ENCODE measurements at regions not wholly inside any gene's neighbourhood (a gene's known extent, or its start where the extent isn't known, plus 50 kb on each side); places are given as distances from the start of the nearest gene placed in this dataset.

DNA sequence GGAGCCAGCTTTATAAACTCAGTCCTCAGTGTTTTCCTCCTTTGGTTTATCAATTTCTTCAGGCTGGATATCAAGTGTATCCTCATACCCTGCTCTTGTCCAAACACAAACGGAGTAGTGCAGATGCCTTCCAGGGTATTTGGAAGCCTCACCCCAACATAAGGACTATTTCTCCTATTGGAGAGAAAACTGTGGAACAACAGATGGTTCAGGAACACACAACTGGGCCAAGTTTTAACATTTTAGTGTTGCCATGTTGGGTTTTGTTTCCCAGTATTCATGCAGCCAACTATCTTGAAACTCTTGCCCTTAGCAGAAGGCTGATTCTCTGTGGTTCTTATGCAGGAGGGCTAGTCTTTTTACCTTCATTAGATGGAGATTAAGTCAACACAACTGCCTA is 398.1 kb downstream of the GABRB3 start:
- DNase-seq (ENCODE audit: low read depth): no peak

DNA sequence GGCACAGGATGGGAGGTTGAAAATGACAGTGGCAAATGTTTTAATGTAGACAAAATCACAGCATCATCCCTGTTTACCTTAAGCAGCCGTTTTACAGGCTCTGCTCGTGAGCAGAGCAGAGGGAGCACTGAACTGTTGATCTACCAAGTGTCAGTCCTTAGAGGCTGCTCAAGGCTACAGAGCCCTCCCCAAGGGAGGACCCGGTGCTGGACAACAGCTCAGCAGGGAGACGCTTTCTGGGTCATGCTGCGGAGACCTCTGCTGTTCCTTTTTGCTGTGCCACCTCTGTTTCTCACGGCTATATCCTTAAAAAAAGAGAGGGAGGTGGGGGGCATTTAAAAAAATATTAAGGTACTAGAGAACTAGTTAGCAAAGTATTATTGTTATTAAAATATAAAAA is 400.2 kb downstream of the GABRB3 start:
- no peak for DNase-seq (ENCODE audit: low read depth)

DNA sequence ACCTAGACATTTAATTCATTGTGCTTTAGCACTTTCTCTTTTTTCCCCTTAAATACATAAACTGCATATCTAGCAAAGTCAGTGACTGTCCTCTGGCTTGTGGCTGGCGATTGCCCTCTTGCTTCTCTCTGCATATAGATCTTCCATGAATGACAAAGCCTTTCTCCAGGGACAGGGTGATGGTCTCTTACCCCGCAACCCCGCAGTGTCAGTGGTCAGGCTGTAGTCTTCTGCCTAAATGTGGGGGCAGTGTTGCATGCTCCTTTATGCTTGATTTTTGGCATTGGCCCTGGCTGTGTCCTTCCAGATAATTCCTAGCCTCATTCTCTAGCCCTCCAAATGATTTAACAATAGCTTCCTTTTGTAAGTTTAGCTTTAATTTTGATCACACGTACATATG is 407.8 kb downstream of the GABRB3 start:
- no peak for DNase-seq (ENCODE audit: low read depth)

DNA sequence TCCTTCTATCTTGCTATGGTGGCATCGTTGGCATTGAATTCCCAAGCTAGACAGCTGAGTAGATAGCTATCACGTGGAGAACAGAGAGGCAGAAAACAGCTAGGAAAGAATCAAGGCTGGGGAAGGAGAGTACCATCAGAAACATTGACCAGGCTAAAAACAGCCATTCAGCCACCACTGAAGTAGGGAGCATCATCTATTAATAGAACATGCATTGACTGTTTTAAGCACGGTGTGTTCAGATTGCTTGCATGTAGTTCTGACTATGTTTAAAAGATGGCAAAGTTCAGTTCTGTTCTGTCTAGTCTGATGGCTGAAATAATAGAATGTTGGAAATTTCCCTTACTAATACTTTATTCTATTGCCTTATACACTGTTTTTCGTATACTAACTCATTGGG is 413.0 kb downstream of the GABRB3 start:
- no peak for DNase-seq (ENCODE audit: low read depth)

DNA sequence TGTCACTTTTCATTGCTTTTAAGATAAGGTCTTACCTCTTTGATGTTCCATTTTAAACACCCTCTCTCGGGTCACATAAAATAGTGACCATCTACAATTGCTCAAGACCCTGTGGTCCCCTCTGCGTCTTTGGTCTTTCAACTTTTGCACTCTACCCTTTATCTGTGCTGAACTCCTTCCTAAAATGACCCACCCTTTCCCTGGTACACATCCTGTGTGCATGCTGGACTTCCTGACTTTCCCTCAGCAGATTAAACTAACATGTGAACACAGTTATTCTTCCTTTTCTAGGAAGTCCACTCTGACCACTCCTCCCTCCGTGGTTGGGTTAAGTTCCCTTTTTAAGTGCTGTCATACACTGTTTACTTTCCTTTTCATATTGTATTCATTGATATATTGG is 414.2 kb downstream of the GABRB3 start:
- DNase-seq (ENCODE audit: low read depth): no peak

DNA sequence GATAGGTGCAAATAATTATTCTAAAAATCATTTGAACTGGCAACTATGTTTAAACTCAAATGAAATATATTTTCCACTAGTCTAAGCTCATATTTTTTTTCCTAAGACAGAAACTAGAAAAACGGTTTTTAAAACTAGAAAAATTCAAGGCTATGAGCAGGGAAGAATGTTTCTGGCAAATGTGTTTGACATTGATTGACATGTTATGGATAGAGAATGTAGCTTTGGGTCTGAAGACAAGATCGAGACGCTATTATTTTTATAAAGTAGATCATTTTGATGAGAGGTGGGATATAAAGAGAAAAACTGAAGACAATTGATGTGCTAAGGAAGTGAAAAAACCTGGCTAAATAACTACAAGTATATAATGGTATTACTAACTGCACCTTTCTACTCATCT is 415.2 kb downstream of the GABRB3 start:
- DNase-seq (ENCODE audit: low read depth): no peak

DNA sequence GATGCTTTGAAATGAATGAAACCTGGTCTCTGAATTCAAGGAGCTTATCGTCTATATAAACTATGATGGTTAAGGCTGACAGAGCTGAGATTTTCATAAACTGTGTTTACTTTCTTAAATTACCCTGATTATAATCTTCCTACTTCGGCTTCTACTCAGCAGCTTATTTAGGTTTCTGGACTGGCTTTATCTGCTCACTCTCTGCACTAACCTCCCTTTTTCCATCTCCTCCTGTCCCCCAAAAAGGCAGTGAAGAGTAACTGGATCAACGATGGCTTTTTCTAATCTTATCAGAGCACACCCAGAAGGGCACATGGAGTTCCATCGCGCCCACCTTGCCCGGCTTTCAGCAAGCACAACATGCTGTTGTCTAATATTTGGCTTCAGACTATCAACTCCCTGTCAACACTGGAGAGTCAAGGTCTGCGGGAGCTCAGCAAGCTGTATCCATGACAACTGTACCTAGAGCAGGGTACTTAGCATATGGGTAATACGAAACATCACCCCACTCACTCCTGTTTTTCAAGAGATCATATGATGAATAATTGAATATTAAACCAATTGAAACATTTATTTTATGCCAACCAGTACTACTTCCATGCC is 417.3 kb downstream of the GABRB3 start:
- no peak for DNase-seq (ENCODE audit: low read depth)

DNA sequence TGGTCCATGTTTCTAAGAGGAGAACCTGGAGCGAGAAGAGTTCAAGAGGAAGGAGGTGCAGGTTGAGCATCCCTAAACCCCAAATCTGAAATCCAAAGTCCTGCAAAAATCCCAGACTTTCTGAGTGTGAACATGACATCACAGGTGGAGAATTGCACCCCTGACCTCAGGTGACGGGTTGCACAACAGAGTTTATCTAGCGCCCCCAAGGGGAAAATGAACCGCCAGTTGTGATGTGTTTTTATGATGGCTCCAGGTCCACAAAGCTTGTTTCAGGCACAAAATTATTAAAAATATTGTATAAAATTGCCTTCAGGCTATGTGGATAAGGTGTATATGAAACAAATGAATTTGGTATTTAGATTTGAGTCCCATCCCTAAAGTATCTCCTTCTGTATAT is 420.0 kb downstream of the GABRB3 start:
- no peak for DNase-seq (ENCODE audit: low read depth)

DNA sequence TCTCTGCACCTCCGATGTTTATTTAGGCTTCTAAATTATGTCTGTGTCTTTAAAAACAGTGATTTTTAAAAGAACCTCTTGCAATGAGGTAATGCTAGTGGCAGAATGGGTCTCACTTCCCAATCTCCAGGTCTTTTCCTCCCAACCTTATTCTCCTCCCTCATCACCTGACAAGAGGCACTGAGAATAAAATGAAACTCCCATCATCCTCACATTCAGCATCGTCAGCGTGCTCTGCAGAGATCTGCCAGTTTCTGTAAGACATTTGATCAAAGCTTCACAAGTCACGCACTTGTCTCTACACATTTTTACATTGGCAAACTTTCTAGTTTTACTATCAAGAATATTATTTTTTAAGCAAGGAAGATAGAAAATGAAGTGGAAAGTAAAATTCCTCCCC is 420.5 kb downstream of the GABRB3 start:
- DNase-seq (ENCODE audit: low read depth): no peak

DNA sequence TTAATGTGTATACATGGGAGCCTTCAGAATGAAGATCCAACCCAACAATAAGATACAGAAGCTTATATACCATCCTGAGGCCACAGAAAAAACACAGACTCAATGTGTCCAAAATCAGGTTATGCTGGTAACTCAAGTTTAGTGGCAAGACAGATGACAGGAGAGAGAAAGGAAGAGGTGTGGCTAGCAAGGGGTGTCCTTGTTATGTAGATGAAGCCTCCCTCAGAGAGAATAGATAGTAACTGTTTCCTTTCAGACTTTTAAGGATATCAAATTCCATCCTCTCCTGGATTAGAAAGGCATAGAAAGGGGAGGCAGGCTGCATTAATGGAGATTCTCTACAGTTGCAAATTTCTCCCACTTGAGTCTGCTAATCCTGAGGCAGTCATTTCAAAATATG is 447.4 kb downstream of the GABRB3 start:
- DNase-seq (ENCODE audit: low read depth): no peak

DNA sequence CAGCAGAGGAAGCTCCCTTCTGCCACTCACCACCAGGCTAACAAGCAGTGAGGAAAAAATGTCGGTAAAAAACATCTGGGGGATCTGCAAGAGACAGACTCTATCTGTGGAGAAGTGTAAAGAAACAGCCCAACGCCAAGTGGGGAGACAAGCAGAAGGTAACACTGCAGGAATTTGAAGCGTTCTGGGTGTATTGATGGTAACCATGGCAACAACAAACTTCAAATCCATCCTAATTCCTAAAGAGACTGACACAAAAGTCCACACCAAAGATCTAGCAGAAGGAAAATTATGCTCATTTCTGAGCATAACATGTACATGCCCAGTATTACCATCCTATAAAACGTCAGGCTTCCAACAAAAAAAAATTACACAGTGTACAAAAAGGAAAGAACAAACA is 449.3 kb downstream of the GABRB3 start:
- no peak for DNase-seq (ENCODE audit: low read depth)

DNA sequence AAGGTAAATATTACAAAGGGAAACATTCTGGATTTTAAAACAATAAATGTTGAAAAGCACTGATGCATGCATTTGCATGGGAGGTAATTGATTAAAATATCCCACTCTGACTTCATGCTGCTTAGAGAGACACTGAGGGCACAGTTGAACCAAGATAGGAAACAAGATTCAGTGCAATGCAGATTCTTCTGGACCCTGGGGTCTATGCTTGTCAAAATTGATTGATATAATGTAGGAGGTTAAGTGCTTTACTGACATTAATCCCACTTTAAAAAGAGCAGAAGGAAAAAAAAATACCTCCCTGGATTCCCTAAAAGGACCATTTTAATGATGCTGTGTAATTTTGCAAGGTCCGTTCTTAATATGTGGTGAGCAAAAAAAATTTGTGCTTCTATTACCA is 454.2 kb downstream of the GABRB3 start:
- no peak for DNase-seq (ENCODE audit: low read depth)

DNA sequence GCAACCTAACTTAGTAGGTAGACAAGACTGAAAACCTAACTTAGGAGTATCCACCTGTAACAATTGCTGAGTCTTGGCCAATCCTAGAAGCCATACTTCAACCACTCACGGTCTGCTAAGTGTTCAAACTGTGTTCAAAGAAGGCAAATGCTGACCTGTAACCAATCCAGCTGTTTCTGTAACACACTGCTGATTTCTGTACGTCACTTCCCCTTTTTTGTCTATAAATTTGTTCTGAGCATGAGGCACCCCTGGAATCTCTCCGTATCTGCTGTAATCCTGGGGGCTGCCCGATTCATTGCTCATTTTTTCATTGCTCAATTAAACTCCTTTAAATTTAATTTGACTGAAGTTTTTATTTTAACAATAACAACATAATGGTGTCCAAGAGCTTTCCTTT is 451.4 kb upstream of the ATP10A start:
- DNase-seq (ENCODE audit: low read depth): no peak

DNA sequence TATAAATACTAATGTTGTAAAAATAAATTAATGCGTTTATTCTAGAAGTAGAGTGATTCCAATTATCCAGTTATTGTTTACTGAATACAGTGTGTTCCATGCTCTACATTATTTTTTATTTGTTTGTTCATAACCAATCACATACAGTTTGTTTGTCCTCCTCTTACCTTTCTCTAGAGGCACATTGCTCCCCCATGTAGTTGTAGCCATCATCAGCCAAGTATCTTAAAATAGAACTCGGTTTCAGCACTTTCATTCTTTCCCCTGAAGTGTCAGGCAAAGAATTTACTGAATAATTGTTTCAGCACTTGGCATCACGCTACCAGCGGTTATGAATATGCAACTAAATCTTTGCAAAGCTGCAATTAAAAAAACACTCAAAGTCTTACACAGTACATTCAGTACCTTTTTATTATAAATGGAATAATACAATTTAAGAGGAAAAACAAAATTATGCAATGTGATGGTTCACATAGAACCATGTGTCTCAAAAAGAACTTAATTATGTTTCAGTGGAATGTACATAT is 448.6 kb upstream of the ATP10A start:
- no peak for DNase-seq (ENCODE audit: low read depth)

DNA sequence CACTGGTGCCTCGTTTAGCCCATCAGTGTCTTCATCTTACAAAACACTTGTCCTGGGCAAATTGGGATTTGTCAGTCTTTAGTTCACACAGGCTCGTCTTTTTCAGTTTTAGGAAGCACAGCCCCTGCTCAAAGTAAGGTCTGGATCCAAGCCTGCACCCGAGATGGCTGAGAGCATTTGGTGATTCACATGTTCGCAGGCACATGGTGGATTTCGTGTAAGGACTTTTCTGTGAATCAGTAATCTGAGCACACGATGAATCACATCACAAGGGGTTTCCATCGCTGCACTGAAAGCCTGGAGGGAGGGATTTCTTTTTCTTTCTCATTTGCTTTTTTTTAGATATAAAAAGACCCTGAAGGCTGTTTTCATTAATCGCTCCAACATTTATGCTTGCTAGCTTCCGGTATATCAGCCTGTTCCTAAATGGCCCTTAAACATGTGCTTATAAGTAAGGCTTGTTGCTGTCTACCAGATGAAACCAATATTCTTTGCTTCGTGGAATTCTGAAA is 435.6 kb upstream of the ATP10A start:
- DNase-seq (ENCODE audit: low read depth): no peak

DNA sequence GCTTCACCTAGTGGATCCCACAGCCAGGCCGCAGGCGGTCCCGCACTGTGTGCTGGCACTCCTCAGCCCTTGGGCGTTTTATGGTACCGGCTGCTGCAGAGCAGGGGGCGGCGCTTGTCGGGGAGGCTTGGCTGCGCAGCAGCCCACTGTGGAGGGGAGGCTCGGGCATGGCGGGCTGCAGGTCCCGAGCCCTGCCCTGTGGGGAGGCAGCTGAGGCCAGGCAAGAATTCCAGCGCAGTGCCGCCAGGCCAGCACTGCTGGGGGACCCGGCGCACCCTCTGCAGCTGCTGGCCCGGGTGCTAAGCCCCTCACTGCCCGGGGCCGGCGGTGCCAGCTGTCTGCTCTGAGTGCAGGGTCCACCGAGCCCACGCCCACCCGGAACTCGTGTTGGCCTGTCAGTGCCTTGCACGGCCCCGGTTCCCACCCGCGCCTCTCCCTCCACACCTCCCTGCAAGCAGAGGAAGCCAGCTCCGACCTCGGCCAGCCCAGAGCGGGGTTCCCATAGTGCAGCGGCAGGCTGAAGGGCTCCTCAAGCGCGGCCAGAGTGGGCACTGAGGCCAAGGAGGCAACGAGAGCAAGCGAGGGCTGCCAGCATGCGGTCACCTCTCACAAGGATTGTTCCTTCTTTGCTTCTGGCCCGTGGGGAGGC is 435.0 kb upstream of the ATP10A start:
- DNase-seq (ENCODE audit: low read depth): no peak

DNA sequence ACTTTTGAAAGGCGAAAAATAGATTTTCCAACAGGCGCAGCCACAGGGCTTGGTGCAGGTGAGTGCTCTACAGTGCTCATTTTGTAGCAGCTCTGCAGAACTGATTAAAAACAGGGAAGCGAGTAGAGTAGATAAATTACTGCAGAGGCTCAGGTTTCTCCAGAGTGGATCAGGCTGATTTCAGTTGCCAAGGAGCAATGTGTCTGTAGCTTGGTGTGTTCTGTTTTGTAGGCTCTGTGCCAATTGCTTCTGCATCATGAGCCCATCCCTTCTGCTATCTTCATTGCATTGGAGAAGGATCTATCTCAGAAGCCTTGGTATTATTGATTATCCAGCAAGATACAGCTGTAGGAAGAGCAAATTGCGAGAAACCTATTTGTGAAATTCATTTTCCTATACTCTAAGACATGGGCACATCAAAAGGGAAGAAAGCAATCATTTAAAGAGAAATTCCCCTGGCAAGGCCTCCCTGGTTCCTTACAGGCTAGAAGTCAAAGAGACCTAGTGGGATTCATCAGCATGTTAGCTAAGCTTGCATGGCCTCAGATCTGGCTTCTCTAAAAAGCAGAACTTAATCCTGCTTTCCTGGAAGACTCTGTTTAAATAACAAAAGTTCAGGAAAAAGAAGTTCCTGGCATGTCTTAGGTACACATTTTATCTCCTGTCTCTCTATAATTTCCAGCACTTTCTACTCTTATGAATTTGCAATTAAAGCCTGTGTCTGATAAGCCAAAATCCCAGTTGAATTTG is 432.4 kb upstream of the ATP10A start:
- no peak for DNase-seq (ENCODE audit: low read depth)

DNA sequence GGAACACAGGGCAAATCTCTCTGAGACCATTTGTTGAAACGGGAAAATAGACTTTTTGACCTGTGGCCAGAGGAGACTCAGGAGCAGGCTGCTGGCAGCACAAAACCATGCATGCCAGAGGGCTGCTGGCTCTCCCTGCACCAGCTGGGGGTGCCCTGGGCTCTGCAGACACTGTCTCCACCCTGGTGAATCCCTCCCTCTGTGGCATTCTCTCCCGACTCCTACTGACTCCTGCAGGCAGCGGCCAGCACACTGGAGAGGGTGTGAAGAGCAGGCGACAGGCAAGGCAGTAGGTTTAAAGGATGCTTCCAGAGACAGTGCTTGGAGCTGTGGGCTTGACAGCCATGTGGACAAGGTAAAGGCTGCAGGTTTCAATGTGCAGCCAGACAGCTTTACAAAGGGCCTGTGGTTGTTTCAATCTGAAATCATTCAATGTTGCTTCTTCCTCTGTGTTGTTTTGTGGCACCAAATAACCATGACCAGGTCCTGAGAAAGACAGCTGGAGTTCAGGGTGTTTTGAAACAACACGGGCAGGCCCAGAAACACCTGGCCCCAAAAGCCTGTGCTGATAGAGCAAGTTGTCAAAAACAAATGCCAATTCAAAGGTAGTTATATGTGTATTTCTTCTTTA is 431.0 kb upstream of the ATP10A start:
- DNase-seq (ENCODE audit: low read depth): no peak

DNA sequence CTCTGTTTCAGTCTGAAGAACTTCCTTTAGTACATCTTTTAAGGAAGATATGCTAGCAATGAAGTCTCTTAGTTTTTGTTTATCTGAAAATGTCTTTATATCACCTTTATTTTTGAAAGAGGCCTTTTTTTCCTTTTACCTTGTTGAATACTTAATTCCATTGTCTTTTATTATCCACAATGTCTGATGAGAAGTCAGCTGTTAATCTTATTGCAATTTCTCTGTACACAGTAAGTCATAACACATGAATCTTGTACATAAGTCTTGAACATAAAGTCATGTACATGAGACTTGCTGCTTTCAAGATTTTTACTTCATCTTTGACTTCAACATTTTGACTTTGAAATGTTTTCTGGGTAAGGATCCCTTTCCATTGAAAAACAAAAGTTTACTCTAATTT is 424.3 kb upstream of the ATP10A start:
- no peak for DNase-seq (ENCODE audit: low read depth)

DNA sequence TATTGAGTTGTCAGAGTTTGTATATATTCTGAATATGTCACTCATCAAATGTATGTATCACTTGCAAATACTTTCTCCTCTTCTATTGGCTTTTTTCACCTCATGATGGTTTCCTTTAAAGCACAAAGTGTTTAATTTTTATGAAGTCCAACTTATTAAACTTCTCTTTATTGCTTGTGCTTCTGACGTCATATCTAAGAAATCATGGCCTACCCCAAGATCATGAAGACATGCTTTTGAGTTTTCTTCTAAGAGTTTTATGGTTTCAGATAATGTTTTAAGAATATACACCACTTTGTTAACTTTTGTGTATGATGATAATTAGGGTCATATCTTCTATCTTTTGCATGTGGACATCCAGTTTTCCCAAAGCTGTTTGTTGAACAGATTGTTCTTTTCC is 417.2 kb upstream of the ATP10A start:
- DNase-seq (ENCODE audit: low read depth): no peak

DNA sequence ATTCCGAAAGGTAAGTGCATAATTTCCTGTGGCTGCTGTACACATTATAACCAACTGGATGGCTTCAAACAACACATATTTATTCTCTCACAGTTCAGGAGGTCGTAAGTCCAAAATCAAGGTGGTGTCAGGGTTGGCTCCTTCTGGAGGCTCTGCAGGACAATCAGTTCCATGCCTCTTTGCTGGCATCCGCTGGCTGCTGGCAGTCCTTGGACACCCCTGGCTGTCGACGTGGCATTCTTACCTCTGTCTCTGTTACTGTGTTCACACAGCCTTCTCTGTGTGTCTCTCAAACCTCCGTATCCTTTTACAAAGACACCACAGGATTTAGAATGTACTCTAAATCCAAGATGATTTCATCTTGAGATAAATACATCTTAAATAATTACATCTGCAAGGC is 398.8 kb upstream of the ATP10A start:
- DNase-seq (ENCODE audit: low read depth): no peak

DNA sequence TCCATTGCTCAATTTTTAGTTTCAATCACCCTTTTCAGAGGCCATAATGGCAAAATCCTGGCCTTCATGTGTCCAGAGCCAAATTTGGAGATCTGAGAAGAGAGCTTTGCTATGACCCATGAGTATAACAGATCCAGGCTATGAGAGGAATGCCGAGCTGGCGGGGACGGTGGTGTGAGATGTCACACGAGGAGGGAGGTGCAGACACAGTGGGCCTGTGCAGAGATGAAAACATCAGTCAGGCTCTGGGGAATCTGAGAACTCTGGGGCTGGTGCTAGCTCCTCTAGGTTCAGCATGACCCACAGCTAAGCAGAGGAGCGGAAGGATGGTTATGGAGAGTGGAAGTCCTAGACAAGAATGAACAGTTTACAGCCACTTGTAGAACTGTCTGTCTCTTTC is 398.3 kb upstream of the ATP10A start:
- no peak for DNase-seq (ENCODE audit: low read depth)

Measured in GM04504 (cell line).